Endothelial cell of umbilical vein (primary cell): ENCODE measurements at regions not wholly inside any gene's neighbourhood (a gene's known extent, or its start where the extent isn't known, plus 50 kb on each side); places are given as distances from the start of the nearest gene placed in this dataset.
A peak's percentile ranks its signal among the peaks of the same experiment; 100 is the strongest.

Experiments used
- BruUV-seq: library from RNA; stranded (reverse); fragments of 400-500 nt; replicated peaks from 2 replicates; lab custom pipeline; 2021; lab: Mats Ljungman, UMichigan
- CTCF ChIA-PET: fragments of 300-600, 350-600 bp; sonication (Branson Sonifier 250); formaldehyde crosslinking; loops from one replicate; lab custom pipeline; 2021; ENCODE audit warnings: antibody characterized with exemption, inconsistent platforms; lab: Charles Lee
- POLR2A ChIA-PET: fragments of 300-600, 350-600 bp; sonication (Branson Sonifier 250); formaldehyde crosslinking; loops from one replicate; lab custom pipeline; 2021; ENCODE audit warnings: antibody characterized with exemption, inconsistent platforms; lab: Charles Lee
- DNase-seq: peaks from one replicate; pipeline ENCODE4 v3.0.0-alpha.2; 2011; ENCODE audit warnings: low read depth, low spot score
- FAIRE-seq: peaks from 2 replicates; lab custom pipeline; 2011; peaks lifted over from hg19 to GRCh38; lab: Jason Lieb, UNC
- H2AFZ ChIP-seq: 2 replicates; pipeline ENCODE4 v1.6.0; 2012; ENCODE audit warnings: low read depth, low read length, control low read depth, inconsistent platforms
- H3K27ac ChIP-seq: 2 replicates; pipeline ENCODE4 v1.5.1; 2011; ENCODE audit warnings: low read depth, mild to moderate bottlenecking, control low read depth, low read length, moderate library complexity; ENCODE audit not compliant: insufficient read depth
- H3K27me3 ChIP-seq, 2 experiments: 2 replicates each; pipeline versions ENCODE4 v1.6.0 to v1.6.1; 2011; ENCODE audit warnings: low read length in 2 of 2, mixed read lengths in 1 of 2; ENCODE audit not compliant: control insufficient read depth in 2 of 2, insufficient read depth in 2 of 2
- H3K36me3 ChIP-seq, 2 experiments: 2 replicates in 1 of 2; 3 replicates in 1 of 2; pipeline ENCODE4 v1.5.1; 2011; ENCODE audit warnings: low read length in 2 of 2, mild to moderate bottlenecking in 1 of 2, moderate library complexity in 1 of 2; ENCODE audit not compliant: control insufficient read depth in 2 of 2, insufficient read depth in 2 of 2; ENCODE audit errors: extremely low read depth in 1 of 2
- H3K4me1 ChIP-seq: 3 replicates; pipeline ENCODE4 v1.5.1; 2011; ENCODE audit warnings: mild to moderate bottlenecking, low read length; ENCODE audit not compliant: control insufficient read depth, insufficient read depth; ENCODE audit errors: extremely low read depth
- H3K4me2 ChIP-seq: 2 replicates; pipeline ENCODE4 v1.6.1; 2011; ENCODE audit warnings: low read length, control low read depth, mixed read lengths; ENCODE audit not compliant: insufficient read depth
- H3K4me3 ChIP-seq, 3 experiments: fragments of 200-600 bp in 1 of 3; sonication (generic), shearing (Covaris generic) in 1 of 3; replicated peaks in 1 of 3; 2 replicates each; pipeline ENCODE4 v1.5.1; 2011 to 2016; ENCODE audit warnings: control low read depth in 3 of 3, low read length in 3 of 3, mild to moderate bottlenecking in 2 of 3, inconsistent platforms in 1 of 3, low read depth in 1 of 3, moderate library complexity in 1 of 3; ENCODE audit not compliant: insufficient read depth in 1 of 3
- H3K79me2 ChIP-seq: 2 replicates; pipeline ENCODE4 v1.6.0; 2012; ENCODE audit warnings: low read length, inconsistent platforms; ENCODE audit not compliant: control insufficient read depth, insufficient read depth
- H3K9ac ChIP-seq: replicated peaks from 2 replicates; pipeline ENCODE3; 2011; ENCODE audit warnings: low read length, control low read depth; ENCODE audit not compliant: insufficient read depth; ENCODE audit errors: extremely low read depth
- H3K9me1 ChIP-seq: replicated peaks from 3 replicates; pipeline ENCODE4 v1.6.0; 2011; ENCODE audit warnings: mild to moderate bottlenecking, low read length; ENCODE audit not compliant: control insufficient read depth, insufficient read depth; ENCODE audit errors: extremely low read depth
- H3K9me3 ChIP-seq: replicated peaks from 2 replicates; pipeline ENCODE4 v1.5.1; 2012; ENCODE audit warnings: low read length, inconsistent platforms; ENCODE audit not compliant: control insufficient read depth, insufficient read depth
- H4K20me1 ChIP-seq: replicated peaks from 2 replicates; pipeline ENCODE3; 2011; ENCODE audit warnings: mild to moderate bottlenecking, low read length; ENCODE audit not compliant: control insufficient read depth, insufficient read depth; ENCODE audit errors: extremely low read depth
- EZH2 ChIP-seq: IDR thresholded peaks from 2 replicates; pipeline ENCODE4 v1.6.1; 2012; ENCODE audit warnings: borderline replicate concordance, low read depth, mild to moderate bottlenecking, moderate library complexity, low read length, inconsistent platforms; ENCODE audit not compliant: severe bottlenecking
- FOS ChIP-seq: IDR thresholded peaks from 2 replicates; pipeline ENCODE4 v1.6.1; 2011; ENCODE audit warnings: mild to moderate bottlenecking, low read length, moderate library complexity, borderline replicate concordance; ENCODE audit not compliant: insufficient read depth
- GATA2 ChIP-seq: IDR thresholded peaks from 2 replicates; pipeline ENCODE4 v1.7.0; 2011; ENCODE audit warnings: low read depth, mild to moderate bottlenecking, moderate library complexity, mixed read lengths, low read length; ENCODE audit not compliant: insufficient read length, insufficient read depth
- JUN ChIP-seq: IDR thresholded peaks from 2 replicates; pipeline ENCODE4 v1.6.1; 2011; ENCODE audit warnings: borderline replicate concordance, low read depth; ENCODE audit not compliant: insufficient read length, insufficient read depth
- MYC ChIP-seq: IDR thresholded peaks from one replicate; pipeline ENCODE4 v1.6.1; 2011; ENCODE audit warnings: mild to moderate bottlenecking, low read depth, low read length
- POLR2A ChIP-seq: IDR thresholded peaks from 2 replicates; pipeline ENCODE4 v1.6.1; 2012; ENCODE audit warnings: low read depth, mild to moderate bottlenecking, control low read depth, low read length
- POLR2AphosphoS5 ChIP-seq: IDR thresholded peaks from 2 replicates; pipeline ENCODE4 v1.6.1; 2012; ENCODE audit warnings: low read depth, mild to moderate bottlenecking, control low read depth, low read length, moderate library complexity; ENCODE audit not compliant: insufficient read depth
- dilution Hi-C: fragments of 300-500 bp; cut with MboI; formaldehyde crosslinking; loops from one replicate; pipeline ENCODE4 v1.15.0; 2019; ENCODE audit warnings: low sequenced_read_pairs; ENCODE audit not compliant: extremely low pct_ligation_motif_present
- intact Hi-C: fragments of 100-400 bp; cut with micrococcal nuclease; formaldehyde crosslinking; loops from one replicate; pipeline ENCODE4 v1.10.0; 2022
- TF ChIP-seq, protein P1 (sequence below): IDR thresholded peaks from 2 replicates; pipeline ENCODE4 v1.6.1; 2011; ENCODE audit not compliant: insufficient read depth, insufficient read length
- TF ChIP-seq, protein P2 (sequence below), 2 donors: IDR thresholded peaks; 1 replicate in 1 of 2; 2 replicates in 1 of 2; pipeline ENCODE4 v1.5.1; 2011; ENCODE audit warnings: low read length in 2 of 2, mild to moderate bottlenecking in 2 of 2, moderate library complexity in 2 of 2, control low read depth in 1 of 2, inconsistent platforms in 1 of 2, low read depth in 1 of 2; ENCODE audit not compliant: insufficient read depth in 1 of 2; ENCODE audit errors: extremely low read depth in 1 of 2

DNA sequence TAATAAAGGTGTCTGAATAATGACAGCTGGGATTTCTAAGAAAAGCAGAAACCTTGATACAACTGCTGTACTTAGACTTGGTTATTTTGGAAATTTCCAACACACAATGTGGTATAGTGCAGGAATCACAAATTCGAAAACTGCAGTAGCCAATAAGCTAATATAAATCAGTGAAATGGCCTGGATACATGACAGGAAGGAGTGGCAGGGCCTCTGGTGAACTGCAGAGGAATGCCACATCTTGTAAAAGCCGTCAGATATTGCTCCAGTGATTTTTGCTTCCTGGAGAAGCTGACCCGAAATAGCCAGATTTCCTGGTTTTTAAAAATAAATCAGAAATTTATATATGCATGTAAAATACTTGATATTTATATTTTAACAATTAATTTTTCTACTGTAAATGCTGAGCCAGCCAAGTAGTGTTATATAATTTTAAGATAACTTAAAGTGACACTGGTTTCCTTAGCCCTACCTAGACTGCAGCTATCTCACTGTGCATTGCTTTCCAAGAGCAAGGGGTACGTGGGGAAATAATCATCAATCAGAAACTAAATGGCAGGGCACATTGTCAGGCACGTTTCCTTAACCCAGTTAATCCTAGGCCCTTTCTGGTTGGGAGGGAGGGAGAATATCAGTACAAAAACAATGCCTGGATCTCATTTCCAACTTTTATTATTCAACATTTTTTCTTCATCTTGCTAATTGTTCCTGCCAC is 182.4 kb downstream of the RASEF start:
- ChIA-PET POLR2A (no interaction called here), CTCF (no interaction called here)
- H3K27me3 ChIP-seq = no peaks in the 10 kb centered on the region
- intact Hi-C loops (loop anchor here (10.0 kb wide), 1 partner anchor 1296 kb away; no protein-coding TSS in a partner anchor), dilution Hi-C loops (no loop called here)
- H4K20me1 ChIP-seq = no peaks in the 10 kb centered on the region
- H3K9ac ChIP-seq = no peak overlapping the region
- no peaks in the 10 kb centered on the region for H3K79me2 ChIP-seq
- H3K4me3 ChIP-seq = no peak overlapping the region
- no peak overlapping the region for H2AFZ ChIP-seq
- H3K9me3 ChIP-seq = no peaks in the 10 kb centered on the region
- H3K9me1 ChIP-seq = no peaks in the 10 kb centered on the region
- DNase-seq (peak; percentile 13), FAIRE-seq (no peak)
- no TSS peak for BruUV-seq
- no peak overlapping the region for H3K27ac ChIP-seq
- no peak overlapping the region for H3K4me2 ChIP-seq
- H3K36me3 ChIP-seq = no peaks in the 10 kb centered on the region
- peaks cover 24% of the 10 kb centered on the region for H3K4me1 ChIP-seq
- TF ChIP-seq GATA2 (no peak), MYC (no peak), POLR2A (no peak), FOS (no peak), EZH2 (no peak), JUN (no peak), POLR2AphosphoS5 (no peak)
- TF ChIP-seq, protein P1, sequence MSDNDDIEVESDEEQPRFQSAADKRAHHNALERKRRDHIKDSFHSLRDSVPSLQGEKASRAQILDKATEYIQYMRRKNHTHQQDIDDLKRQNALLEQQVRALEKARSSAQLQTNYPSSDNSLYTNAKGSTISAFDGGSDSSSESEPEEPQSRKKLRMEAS = no peak
- TF ChIP-seq, protein P2, sequence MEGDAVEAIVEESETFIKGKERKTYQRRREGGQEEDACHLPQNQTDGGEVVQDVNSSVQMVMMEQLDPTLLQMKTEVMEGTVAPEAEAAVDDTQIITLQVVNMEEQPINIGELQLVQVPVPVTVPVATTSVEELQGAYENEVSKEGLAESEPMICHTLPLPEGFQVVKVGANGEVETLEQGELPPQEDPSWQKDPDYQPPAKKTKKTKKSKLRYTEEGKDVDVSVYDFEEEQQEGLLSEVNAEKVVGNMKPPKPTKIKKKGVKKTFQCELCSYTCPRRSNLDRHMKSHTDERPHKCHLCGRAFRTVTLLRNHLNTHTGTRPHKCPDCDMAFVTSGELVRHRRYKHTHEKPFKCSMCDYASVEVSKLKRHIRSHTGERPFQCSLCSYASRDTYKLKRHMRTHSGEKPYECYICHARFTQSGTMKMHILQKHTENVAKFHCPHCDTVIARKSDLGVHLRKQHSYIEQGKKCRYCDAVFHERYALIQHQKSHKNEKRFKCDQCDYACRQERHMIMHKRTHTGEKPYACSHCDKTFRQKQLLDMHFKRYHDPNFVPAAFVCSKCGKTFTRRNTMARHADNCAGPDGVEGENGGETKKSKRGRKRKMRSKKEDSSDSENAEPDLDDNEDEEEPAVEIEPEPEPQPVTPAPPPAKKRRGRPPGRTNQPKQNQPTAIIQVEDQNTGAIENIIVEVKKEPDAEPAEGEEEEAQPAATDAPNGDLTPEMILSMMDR (IDR thresholded peaks at IDR 0.05; ENCODE audit: extremely low read depth in 1 of 2, insufficient read depth in 1 of 2, low read depth in 1 of 2, low read length in 2 of 2) = no peak
